GM21515 (cell line): ENCODE measurements at regions not wholly inside any gene's neighbourhood (a gene's known extent, or its start where the extent isn't known, plus 50 kb on each side); places are given as distances from the start of the nearest gene placed in this dataset.

Experiments used
- ATAC-seq: cut with Tn5 transposase; IDR thresholded peaks from one replicate; pipeline ENCODE4 v1.9.1; 2021; ENCODE audit not compliant: unreplicated experiment

- ATAC-seq: no peak
These were observed 335.3 kb upstream of the ADAMTSL1 start for GRCh38 chr9:18138656-18139055.

- ATAC-seq: no peak
These were observed 332.3 kb upstream of the ADAMTSL1 start for GRCh38 chr9:18141681-18142080.

GRCh38 chr9:18143073-18143745 is 330.7 kb upstream of the ADAMTSL1 start:
- ATAC-seq: no peak

DNA sequence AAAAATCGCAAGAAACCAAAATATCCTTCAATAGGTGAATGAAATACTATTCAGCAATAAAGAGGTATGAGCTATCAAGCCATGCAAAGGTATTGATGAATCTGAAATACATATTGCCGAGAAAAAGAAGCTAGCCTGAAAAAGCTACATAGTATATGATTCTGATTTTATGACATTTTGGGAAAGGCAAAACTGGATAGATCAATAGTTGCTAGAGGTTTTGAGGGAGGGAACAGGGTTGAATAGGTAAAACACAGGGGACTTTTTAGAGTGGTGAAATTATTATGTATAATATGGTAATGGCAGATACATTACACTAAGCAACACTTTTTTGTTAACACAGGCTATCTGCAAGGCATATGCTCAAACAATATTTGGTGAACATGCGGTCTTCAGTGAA is 327.6 kb upstream of the ADAMTSL1 start:
- no peak for ATAC-seq

- no peak for ATAC-seq
These were observed 324.4 kb upstream of the ADAMTSL1 start for GRCh38 chr9:18149471-18150011.

GRCh38 chr9:18154661-18155060 is 319.3 kb upstream of the ADAMTSL1 start:
- no peak for ATAC-seq

DNA sequence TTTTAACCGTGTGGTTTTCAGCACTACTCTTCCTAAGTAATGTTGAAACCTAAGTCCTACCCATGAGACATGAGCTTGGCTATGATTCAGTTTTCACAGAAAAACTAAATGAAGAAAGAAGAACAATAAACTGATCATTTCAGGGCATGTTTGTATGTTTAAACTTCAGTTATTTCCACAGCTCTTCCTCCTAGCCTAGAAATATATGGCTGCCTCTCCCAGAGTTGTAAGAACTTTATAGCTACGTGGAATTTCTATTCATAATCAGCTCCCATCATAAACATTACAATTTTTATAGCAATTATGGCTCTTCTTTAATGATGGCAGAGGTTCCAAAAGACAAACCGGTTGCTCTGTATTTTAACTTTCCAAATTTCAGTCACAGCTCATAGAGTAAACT is 314.7 kb upstream of the ADAMTSL1 start:
- no peak for ATAC-seq

GRCh38 chr9:18163146-18163545 is 310.8 kb upstream of the ADAMTSL1 start:
- no peak for ATAC-seq

- no peak for ATAC-seq
These were observed 306.2 kb upstream of the ADAMTSL1 start for GRCh38 chr9:18167733-18168132.

- no peak for ATAC-seq
These were observed 300.0 kb upstream of the ADAMTSL1 start for GRCh38 chr9:18173923-18174322.

- ATAC-seq: no peak
These were observed 291.3 kb upstream of the ADAMTSL1 start for GRCh38 chr9:18182636-18183035.

- no peak for ATAC-seq
These were observed 290.0 kb upstream of the ADAMTSL1 start for GRCh38 chr9:18183974-18184373.

- no peak for ATAC-seq
These were observed 289.6 kb upstream of the ADAMTSL1 start for GRCh38 chr9:18184401-18184800.

DNA sequence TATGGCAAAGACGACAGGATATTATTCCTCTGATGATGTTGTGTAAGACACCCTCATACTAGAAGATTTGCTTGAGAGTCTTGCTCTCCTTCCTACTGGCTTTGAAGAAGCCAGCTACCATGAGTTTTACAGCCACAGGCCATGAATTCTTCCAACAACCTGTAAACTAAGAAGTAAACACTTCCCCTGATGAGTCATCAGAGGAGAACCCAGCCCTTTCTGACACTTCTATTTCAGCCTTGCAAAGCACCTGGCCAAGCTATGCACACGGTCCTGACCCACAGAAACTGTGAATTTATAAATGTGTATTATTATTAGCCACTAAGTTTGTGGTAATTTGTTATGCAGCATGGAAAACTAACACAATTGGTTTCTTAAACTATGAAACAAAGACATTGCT is 288.8 kb upstream of the ADAMTSL1 start:
- no peak for ATAC-seq

DNA sequence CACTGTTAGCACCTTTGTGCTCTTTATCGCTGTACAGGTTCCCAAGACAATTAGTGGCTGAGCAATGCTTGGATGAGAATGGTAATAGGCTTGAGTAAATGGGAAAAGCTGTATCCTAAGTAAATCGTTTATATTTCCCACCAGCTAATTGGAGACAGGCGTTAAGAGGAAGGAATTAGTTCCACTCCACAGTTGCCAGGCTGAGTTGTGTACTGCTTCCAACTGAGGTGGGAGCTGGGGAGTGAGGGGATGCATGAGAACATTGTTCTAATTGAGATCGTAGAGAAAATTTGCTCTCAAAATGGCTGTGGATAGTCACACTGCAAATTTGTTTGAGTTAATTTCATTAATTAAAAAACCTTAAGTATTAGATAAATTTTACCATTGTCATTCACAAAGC is 285.0 kb upstream of the ADAMTSL1 start:
- no peak for ATAC-seq

GRCh38 chr9:18189871-18190670 is 283.9 kb upstream of the ADAMTSL1 start:
- no peak for ATAC-seq

- ATAC-seq: no peak
These were observed 283.1 kb upstream of the ADAMTSL1 start for GRCh38 chr9:18190671-18191374.

- no peak for ATAC-seq
These were observed 279.6 kb upstream of the ADAMTSL1 start for GRCh38 chr9:18194316-18194715.

- no peak for ATAC-seq
These were observed 278.7 kb upstream of the ADAMTSL1 start for GRCh38 chr9:18195223-18195622.

DNA sequence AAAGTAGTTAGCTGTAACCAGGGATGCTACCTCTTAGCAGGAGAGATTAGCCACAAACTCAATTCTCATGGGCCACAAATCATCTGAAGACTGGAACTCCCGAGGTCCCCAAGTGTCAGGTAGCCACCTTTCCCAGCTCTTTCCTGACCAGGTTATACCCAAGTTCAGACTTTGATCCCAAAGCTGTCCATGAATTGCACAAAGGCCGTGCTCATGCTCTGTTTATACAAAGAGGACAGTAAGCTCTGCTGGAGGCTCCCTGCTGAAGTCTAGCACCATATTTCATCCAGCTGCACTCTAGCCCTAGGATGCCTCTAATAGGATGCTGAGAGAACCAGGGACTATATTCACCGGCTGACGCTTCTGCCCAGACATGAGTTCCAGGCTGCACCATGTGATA is 271.0 kb upstream of the ADAMTSL1 start:
- no peak for ATAC-seq

- no peak for ATAC-seq
These were observed 266.2 kb upstream of the ADAMTSL1 start for GRCh38 chr9:18207735-18208134.
